H1 (cell line): ENCODE measurements at regions not wholly inside any gene's neighbourhood (a gene's known extent, or its start where the extent isn't known, plus 50 kb on each side); places are given as distances from the start of the nearest gene placed in this dataset.

Source experiments
- CTCF ChIA-PET: fragments of 300-600 bp; sonication (Branson Sonifier 250); formaldehyde crosslinking; loops from one replicate; lab custom pipeline; 2021; ENCODE audit not compliant: partially characterized antibody; lab: Charles Lee
- POLR2A ChIA-PET: fragments of 300-600 bp; sonication (Branson Sonifier 250); formaldehyde crosslinking; loops from one replicate; lab custom pipeline; 2021; ENCODE audit warnings: inconsistent platforms; ENCODE audit not compliant: partially characterized antibody; lab: Charles Lee
- DNase-seq, 2 experiments: peaks; one replicate each; pipeline versions ENCODE4 v3.0.0 to v3.0.0-alpha.2; 2010 to 2022; ENCODE audit warnings: low spot score in 2 of 2, low read depth in 1 of 2, mixed read lengths in 1 of 2
- FAIRE-seq: peaks from 2 replicates; lab custom pipeline; 2011; peaks lifted over from hg19 to GRCh38; lab: Jason Lieb, UNC
- H2AFZ ChIP-seq: 2 replicates; pipeline ENCODE4 v1.8.1; 2012; ENCODE audit warnings: low read length, inconsistent platforms
- H2AK5ac ChIP-seq: 2 replicates; pipeline ENCODE4 v1.6.1; 2013; ENCODE audit warnings: low read depth, low read length
- H2BK120ac ChIP-seq: replicated peaks from 2 replicates; pipeline ENCODE3; 2013; ENCODE audit warnings: low read depth, low read length, inconsistent platforms
- H2BK12ac ChIP-seq: 2 replicates; pipeline ENCODE4 v1.6.1; 2013; ENCODE audit warnings: low read depth, low read length
- H2BK15ac ChIP-seq: 2 replicates; pipeline ENCODE4 v1.6.1; 2013; ENCODE audit warnings: low read length
- H2BK20ac ChIP-seq: 2 replicates; pipeline ENCODE4 v1.6.1; 2013; ENCODE audit warnings: low read length
- H2BK5ac ChIP-seq: 2 replicates; pipeline ENCODE4 v1.6.1; 2013; ENCODE audit warnings: low read depth, low read length
- H3K14ac ChIP-seq: 2 replicates; pipeline ENCODE4 v1.6.1; 2013; ENCODE audit warnings: inconsistent platforms; ENCODE audit not compliant: insufficient read length
- H3K18ac ChIP-seq: 2 replicates; pipeline ENCODE4 v1.6.1; 2013; ENCODE audit warnings: low read length; ENCODE audit errors: extremely low read depth
- H3K23ac ChIP-seq: 2 replicates; pipeline ENCODE4 v1.6.1; 2013; ENCODE audit warnings: inconsistent platforms; ENCODE audit not compliant: insufficient read length
- H3K23me2 ChIP-seq: 2 replicates; pipeline ENCODE4 v1.6.1; 2013; ENCODE audit warnings: low read depth, low read length
- H3K27ac ChIP-seq: 2 replicates; pipeline ENCODE4 v1.6.1; 2011; ENCODE audit warnings: low read depth, low read length, inconsistent platforms
- H3K27me3 ChIP-seq, 4 experiments: replicated peaks in 1 of 4; 1 replicate in 1 of 4; 2 replicates in 3 of 4; pipeline versions ENCODE4 v1.6.1 to v1.8.1; 2011 to 2013; ENCODE audit warnings: low read length in 3 of 4, mild to moderate bottlenecking in 3 of 4, inconsistent platforms in 2 of 4, mixed read lengths in 2 of 4, moderate library complexity in 1 of 4; ENCODE audit not compliant: control insufficient read depth in 3 of 4, insufficient read depth in 3 of 4; ENCODE audit errors: extremely low read depth in 1 of 4
- H3K36me3 ChIP-seq, 4 experiments: 2 replicates each; pipeline versions ENCODE4 v1.6.1 to v1.8.1; 2011 to 2013; ENCODE audit warnings: mild to moderate bottlenecking in 4 of 4, low read length in 3 of 4, moderate library complexity in 2 of 4, control low read depth in 1 of 4, inconsistent platforms in 1 of 4; ENCODE audit not compliant: insufficient read depth in 4 of 4, control insufficient read depth in 2 of 4
- H3K4ac ChIP-seq: replicated peaks from 2 replicates; pipeline ENCODE3; 2013; ENCODE audit warnings: low read length, low read depth, mixed read lengths, inconsistent platforms; ENCODE audit not compliant: insufficient read length
- H3K4me1 ChIP-seq, 4 experiments: replicated peaks in 1 of 4; 1 replicate in 1 of 4; 2 replicates in 3 of 4; pipeline versions ENCODE4 v1.6.1 to v1.8.1; 2011 to 2013; ENCODE audit warnings: low read length in 3 of 4, inconsistent platforms in 2 of 4, mixed read lengths in 1 of 4; ENCODE audit not compliant: insufficient read depth in 4 of 4, control insufficient read depth in 3 of 4
- H3K4me2 ChIP-seq, 2 experiments: 2 replicates each; pipeline versions ENCODE4 v1.6.1 to v1.8.1; 2011 to 2013; ENCODE audit warnings: low read depth in 2 of 2, low read length in 2 of 2, control low read depth in 1 of 2, inconsistent platforms in 1 of 2, mild to moderate bottlenecking in 1 of 2; ENCODE audit not compliant: insufficient read depth in 1 of 2
- H3K4me3 ChIP-seq, 4 experiments: fragments of 200-600, 300-600 bp in 1 of 4; sonication (generic), shearing (Covaris generic), sonication (Bioruptor Twin) in 1 of 4; 2 replicates each; pipeline versions ENCODE4 v1.5.1 to v1.8.1; 2011 to 2016; ENCODE audit warnings: low read length in 4 of 4, low read depth in 3 of 4, control low read depth in 2 of 4, inconsistent platforms in 2 of 4, mild to moderate bottlenecking in 2 of 4, mixed read lengths in 1 of 4, moderate library complexity in 1 of 4; ENCODE audit not compliant: insufficient read depth in 2 of 4; ENCODE audit errors: extremely low read depth in 1 of 4
- H3K56ac ChIP-seq: replicated peaks from 2 replicates; pipeline ENCODE3; 2013; ENCODE audit warnings: low read depth, mild to moderate bottlenecking, mixed read lengths, low read length, inconsistent platforms; ENCODE audit not compliant: insufficient read length
- H3K79me1 ChIP-seq: 2 replicates; pipeline ENCODE4 v1.6.1; 2013; ENCODE audit warnings: low read depth, low read length, control low read depth
- H3K79me2 ChIP-seq, 2 experiments: 2 replicates each; pipeline versions ENCODE4 v1.6.1 to v1.8.1; 2012 to 2013; ENCODE audit warnings: low read length in 2 of 2, mild to moderate bottlenecking in 2 of 2, inconsistent platforms in 1 of 2; ENCODE audit not compliant: insufficient read depth in 2 of 2, control insufficient read depth in 1 of 2
- H3K9ac ChIP-seq, 4 experiments: replicated peaks in 1 of 4; 1 replicate in 1 of 4; 2 replicates in 3 of 4; pipeline versions ENCODE4 v1.6.1 to v1.8.1; 2011 to 2013; ENCODE audit warnings: low read depth in 3 of 4, low read length in 3 of 4, control low read depth in 2 of 4, mild to moderate bottlenecking in 2 of 4, moderate library complexity in 2 of 4, inconsistent platforms in 1 of 4; ENCODE audit errors: extremely low read depth in 1 of 4
- H3K9me3 ChIP-seq, 2 experiments: 2 replicates each; pipeline versions ENCODE4 v1.6.1 to v1.8.1; 2012 to 2013; ENCODE audit warnings: mild to moderate bottlenecking in 2 of 2, moderate library complexity in 2 of 2, control low read depth in 1 of 2, inconsistent platforms in 1 of 2, low read depth in 1 of 2, low read length in 1 of 2, mixed read lengths in 1 of 2; ENCODE audit not compliant: insufficient read depth in 2 of 2
- H4K20me1 ChIP-seq, 2 experiments: replicated peaks in 1 of 2; 2 replicates each; pipeline versions ENCODE3 to v1.8.1; 2011 to 2013; ENCODE audit warnings: inconsistent platforms in 2 of 2, low read length in 2 of 2, mild to moderate bottlenecking in 1 of 2; ENCODE audit not compliant: insufficient read depth in 2 of 2, control insufficient read depth in 1 of 2
- H4K5ac ChIP-seq: 2 replicates; pipeline ENCODE4 v1.6.1; 2013; ENCODE audit warnings: low read length, low read depth, mixed read lengths, inconsistent platforms; ENCODE audit not compliant: insufficient read length
- H4K8ac ChIP-seq: 2 replicates; pipeline ENCODE4 v1.8.0; 2013; ENCODE audit warnings: mild to moderate bottlenecking, moderate library complexity, low read length, inconsistent platforms; ENCODE audit not compliant: insufficient read depth; ENCODE audit errors: extremely low read depth
- H4K91ac ChIP-seq: replicated peaks from 2 replicates; pipeline ENCODE3; 2013; ENCODE audit warnings: low read length, mixed read lengths, inconsistent platforms; ENCODE audit not compliant: insufficient read length
- JUN ChIP-seq: IDR thresholded peaks from 2 replicates; pipeline ENCODE4 v1.6.1; 2011; ENCODE audit warnings: low read depth, mild to moderate bottlenecking, improper control_type of control experiment, low read length
- POLR2AphosphoS5 ChIP-seq: IDR thresholded peaks from 2 replicates; pipeline ENCODE4 v1.6.1; 2011; ENCODE audit warnings: low read depth, low read length
- SP4 ChIP-seq: IDR thresholded peaks from 2 replicates; pipeline ENCODE4 v1.6.1; 2012; ENCODE audit warnings: low read length, inconsistent platforms
- SUZ12 ChIP-seq: fragments of 200-600 bp; sonication (generic); IDR thresholded peaks from 2 replicates; pipeline ENCODE4 v1.6.1; 2012; ENCODE audit warnings: mild to moderate bottlenecking, inconsistent platforms, low read length, moderate library complexity, mixed read lengths
- WGBS, 2 experiments: shearing (Covaris generic) in 1 of 2; methylation state at CpG; one replicate each; pipeline versions ENCODE4 v1.1.6 to v1.1.7; 2013 to 2015; ENCODE audit warnings: low lambda C conversion rate in 2 of 2, mixed read lengths in 2 of 2, inconsistent platforms in 1 of 2, low coverage in 1 of 2, missing lambda C conversion rate in 1 of 2; ENCODE audit not compliant: insufficient replicate concordance in 2 of 2, insufficient coverage in 1 of 2, insufficient read length in 1 of 2; ENCODE audit errors: extremely low coverage in 1 of 2, missing lambda C conversion rate in 1 of 2; 5-methylcytosine and 5-hydroxymethylcytosine counted together

GRCh38 chr10:29840516-29841276 lies 205.9 kb upstream of the SVIL start:
- Histone ChIP-seq H3K56ac (no peak overlapping the region), H4K8ac (no peak overlapping the region; the same call in 1 of the 2 replicates), H3K27me3 (no peaks in the 10 kb centered on the region), H3K9me3 (no peaks in the 10 kb centered on the region), H2BK120ac (no peak overlapping the region), H3K9ac (no peak overlapping the region), H4K5ac (no peak overlapping the region), H3K79me1 (no peaks in the 10 kb centered on the region), H2AFZ (no peak overlapping the region), H2BK12ac (no peak overlapping the region), H2AK5ac (no peak overlapping the region), H3K4me3 (no peak overlapping the region), H3K23ac (no peak overlapping the region), H3K14ac (no peak overlapping the region), H3K18ac (no peak overlapping the region), H2BK5ac (no peak overlapping the region), H3K79me2 (no peaks in the 10 kb centered on the region), H3K36me3 (no peaks in the 10 kb centered on the region), H3K23me2 (no peaks in the 10 kb centered on the region; the same call in 1 of the 2 replicates), H3K4me1 (peaks cover 0 to 6% (median 3%) of the 10 kb centered on the region in 4 experiments; a peak in 3 of 7 replicates), H2BK20ac (no peak overlapping the region), H2BK15ac (no peak overlapping the region), H4K20me1 (no peaks in the 10 kb centered on the region), H3K4ac (no peak overlapping the region), H3K27ac (no peak overlapping the region), H3K4me2 (no peak overlapping the region), H4K91ac (no peak overlapping the region)
- CTCF ChIA-PET = interaction anchor here (2.1 kb wide), 1 partner anchor 10 kb away, joined by 5 read pairs; no protein-coding TSS in a partner anchor
- POLR2A ChIA-PET = no interaction called here
- no peak for FAIRE-seq
- DNase-seq = no peak
- no peak for TF ChIP-seq JUN
- TF ChIP-seq SUZ12 = no peak
- no peak for TF ChIP-seq SP4
- no peak for TF ChIP-seq POLR2AphosphoS5
- 86% methylated on average over 11 of the region's 11 CpGs; no CpG with 5 or more reads in 1 of the 2 experiments for WGBS, 2 experiments
